ENCODE measurements at regions not wholly inside any gene's neighbourhood (a gene's known extent, or its start where the extent isn't known, plus 50 kb on each side); places are given as distances from the start of the nearest gene placed in this dataset.

DNA sequence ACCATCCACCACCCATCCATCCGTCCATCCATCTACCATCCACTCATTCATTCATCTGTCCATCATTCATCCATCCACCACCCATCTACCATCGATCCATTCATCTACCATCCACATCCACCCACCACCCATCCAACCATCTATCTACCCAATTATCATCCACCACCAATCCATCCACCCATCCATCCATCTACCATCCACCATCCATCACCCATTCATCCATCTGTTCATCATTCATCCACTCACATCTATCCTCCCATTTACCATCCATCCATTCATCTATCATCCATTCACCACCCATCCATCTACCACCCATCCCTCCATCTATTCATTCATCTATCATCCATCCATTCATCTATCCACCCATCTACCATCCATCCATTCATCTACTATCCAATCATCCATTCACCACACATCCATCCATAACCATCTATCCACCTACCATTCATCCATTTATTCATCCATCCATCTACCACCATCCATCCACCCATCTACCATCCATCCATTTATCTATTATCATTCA is 188.8 kb downstream of the JCAD start:
- Histone ChIP-seq H3K27me3 (replicated peaks in 1 of 2; ENCODE audit: control insufficient read depth in 2 of 2, insufficient read depth in 2 of 2, low read length in 1 of 2) (no peaks in the 10 kb centered on the region; a peak in 2 of 4 replicates), H3K4me1 (ENCODE audit: control insufficient read depth, insufficient read depth, low read length) (no peaks in the 10 kb centered on the region), H3K36me3 (ENCODE audit: control insufficient read depth in 2 of 2, insufficient read depth in 2 of 2, low read length in 1 of 2) (no peaks in the 10 kb centered on the region), H2AFZ (ENCODE audit: control insufficient read depth, low read depth, low read length) (no peak overlapping the region), H3K4me3 (no peak overlapping the region), H3K79me2 (ENCODE audit: control insufficient read depth, insufficient read depth, low read length) (no peaks in the 10 kb centered on the region), H3K9me3 (replicated peaks; ENCODE audit: control insufficient read depth, insufficient read depth, low read length) (no peaks in the 10 kb centered on the region), H3K4me2 (ENCODE audit: control insufficient read depth, insufficient read depth) (no peak overlapping the region), H3K9ac (ENCODE audit: control insufficient read depth, insufficient read depth, low read length) (no peak overlapping the region), H3K27ac (ENCODE audit: control insufficient read depth, insufficient read depth) (no peak overlapping the region), H4K20me1 (ENCODE audit: control insufficient read depth, insufficient read depth) (no peaks in the 10 kb centered on the region)
- intact Hi-C loops (cut with micrococcal nuclease; ENCODE audit: unreplicated experiment) (no loop called here), in situ Hi-C loops (cut with MboI) (no loop called here)
- no peak for DNase-seq (ENCODE audit: low read depth, low spot score)
- BruUV-seq (replicated peaks) = no TSS peak
- 21% methylated on average over 2 of the region's 2 CpGs for WGBS (ENCODE audit: insufficient coverage, insufficient replicate concordance, low lambda C conversion rate, missing lambda C conversion rate)
- ChIA-PET RAD21 (ENCODE audit: unreplicated experiment) (no interaction called here), CTCF (no interaction called here), POLR2A (no interaction called here), SMC1A (ENCODE audit: uncharacterized antibody, unreplicated experiment) (no interaction called here)
- no peak for ATAC-seq
- no peak for FAIRE-seq
- TF ChIP-seq IRF4 (IDR thresholded peaks at IDR 0.05; ENCODE audit: low read depth, low read length) = no peak
- no peak for TF ChIP-seq NR2F1 (conservative IDR thresholded peaks at IDR 0.05)
- TF ChIP-seq ZBTB33 (IDR thresholded peaks at IDR 0.05) = no peak
- no peak for TF ChIP-seq TARDBP (IDR thresholded peaks at IDR 0.05; ENCODE audit: borderline replicate concordance)
- TF ChIP-seq WRNIP1 (IDR thresholded peaks at IDR 0.05; ENCODE audit: borderline replicate concordance, low read depth, low read length) = no peak
- TF ChIP-seq BCL3 (IDR thresholded peaks at IDR 0.05; ENCODE audit: borderline replicate concordance, insufficient read depth, low read depth, low read length, poor library complexity, severe bottlenecking) = no peak
- TF ChIP-seq HDGF (IDR thresholded peaks at IDR 0.05) = no peak
- TF ChIP-seq KLF5 (IDR thresholded peaks at IDR 0.05; ENCODE audit: partially characterized antibody) = no peak
- no peak for TF ChIP-seq SUPT20H (IDR thresholded peaks at IDR 0.05; ENCODE audit: borderline replicate concordance, control insufficient read depth, low read depth, low read length)
- TF ChIP-seq EZH2 (IDR thresholded peaks at IDR 0.05; ENCODE audit: borderline replicate concordance, control insufficient read depth, low read depth, low read length) = no peak
- no peak for TF ChIP-seq NFYB (IDR thresholded peaks at IDR 0.05; ENCODE audit: insufficient read depth, low read depth, low read length)
- TF ChIP-seq JUND (IDR thresholded peaks at IDR 0.05; ENCODE audit: low read depth, low read length) = no peak
- no peak for TF ChIP-seq NFIC (IDR thresholded peaks at IDR 0.05; ENCODE audit: low read depth, low read length)
- no peak for TF ChIP-seq FOXM1 (IDR thresholded peaks at IDR 0.05; ENCODE audit: low read depth, low read length)
- TF ChIP-seq ZNF24 (IDR thresholded peaks at IDR 0.05) = no peak
- TF ChIP-seq RAD51 (IDR thresholded peaks at IDR 0.05) = no peak
